GM23338 (cell line): ENCODE measurements at regions not wholly inside any gene's neighbourhood (a gene's known extent, or its start where the extent isn't known, plus 50 kb on each side); places are given as distances from the start of the nearest gene placed in this dataset.

Source experiments
- ATAC-seq: fragments of 200-7000 bp; cut with Tn5 transposase; 3 replicates; pipeline ENCODE4 v1.9.1; 2020
- DNase-seq: peaks from one replicate; pipeline ENCODE4 v3.0.0-alpha.2; 2015; ENCODE audit warnings: low spot score
- H2AFZ ChIP-seq: fragments of 200-600 bp; sonication (generic); 2 replicates; pipeline ENCODE4 v1.8.0; 2016; ENCODE audit warnings: antibody characterized with exemption, mild to moderate bottlenecking, moderate library complexity
- H3F3A ChIP-seq: fragments of 200-600 bp; sonication (generic); replicated peaks from 2 replicates; pipeline ENCODE4 v1.8.0; 2017; ENCODE audit warnings: antibody characterized with exemption, mixed run types, low read depth
- H3K27ac ChIP-seq: fragments of 200-600 bp; sonication (generic); 2 replicates; pipeline ENCODE4 v1.6.1; 2016; ENCODE audit warnings: low read depth
- H3K27me3 ChIP-seq: fragments of 200-600 bp; sonication (generic); 2 replicates; pipeline ENCODE4 v1.8.0; 2016; ENCODE audit warnings: mild to moderate bottlenecking, mixed run types, moderate library complexity; ENCODE audit not compliant: insufficient read depth
- H3K36me3 ChIP-seq: fragments of 200-600 bp; sonication (generic); 2 replicates; pipeline ENCODE4 v1.8.0; 2016; ENCODE audit warnings: mild to moderate bottlenecking; ENCODE audit not compliant: insufficient read depth
- H3K4me1 ChIP-seq: fragments of 200-600 bp; sonication (generic); 2 replicates; pipeline ENCODE4 v1.8.0; 2016; ENCODE audit warnings: mild to moderate bottlenecking, moderate library complexity; ENCODE audit not compliant: insufficient read depth
- H3K4me2 ChIP-seq: fragments of 200-600 bp; sonication (generic); 2 replicates; pipeline ENCODE4 v1.7.1; 2017; ENCODE audit warnings: mixed run types
- H3K4me3 ChIP-seq: fragments of 200-600 bp; sonication (generic); 2 replicates; pipeline ENCODE4 v1.6.1; 2016; ENCODE audit warnings: mixed run types
- H3K79me2 ChIP-seq: fragments of 200-600 bp; sonication (generic); replicated peaks from 2 replicates; pipeline ENCODE4 v1.8.0; 2017; ENCODE audit warnings: mild to moderate bottlenecking; ENCODE audit not compliant: insufficient read depth
- H3K9me2 ChIP-seq: fragments of 200-600 bp; sonication (generic); 2 replicates; pipeline ENCODE4 v1.8.0; 2017; ENCODE audit not compliant: insufficient read depth
- H4K20me1 ChIP-seq: fragments of 200-600 bp; sonication (generic); replicated peaks from 2 replicates; pipeline ENCODE4 v1.8.0; 2017; ENCODE audit warnings: mild to moderate bottlenecking; ENCODE audit not compliant: insufficient read depth
- H3K27ac Mint-ChIP-seq: 2 replicates; pipeline ENCODE4 v1.8.0; 2020; ENCODE audit warnings: inconsistent platforms, mild to moderate bottlenecking, moderate library complexity, mixed read lengths
- H3K27me3 Mint-ChIP-seq: 3 replicates; pipeline ENCODE4 v1.8.0; 2022; ENCODE audit warnings: low read depth, mild to moderate bottlenecking, moderate library complexity, mixed read lengths, inconsistent platforms; ENCODE audit not compliant: insufficient read depth, poor library complexity
- H3K36me3 Mint-ChIP-seq: 3 replicates; pipeline ENCODE4 v1.8.0; 2021; ENCODE audit warnings: low read depth, mild to moderate bottlenecking, inconsistent platforms, moderate library complexity, mixed read lengths
- H3K4me1 Mint-ChIP-seq: 3 replicates; pipeline ENCODE4 v1.8.0; 2020; ENCODE audit warnings: mild to moderate bottlenecking, inconsistent platforms, mixed read lengths
- H3K4me3 Mint-ChIP-seq: 3 replicates; pipeline ENCODE4 v1.8.0; 2021; ENCODE audit warnings: moderate library complexity, mild to moderate bottlenecking, inconsistent platforms, mixed read lengths
- H3K9me3 Mint-ChIP-seq: 3 replicates; pipeline ENCODE4 v1.8.0; 2020; ENCODE audit warnings: moderate library complexity, mild to moderate bottlenecking, inconsistent platforms, mixed read lengths
- CREB1 ChIP-seq: fragments of 250-450 bp; sonication (Bioruptor Pico); IDR thresholded peaks from 2 replicates; pipeline ENCODE4 v1.5.0; 2020; ENCODE audit warnings: low read depth, mild to moderate bottlenecking, moderate library complexity
- CTCF ChIP-seq, 2 experiments: fragments of 200-600 bp in 1 of 2; sonication (generic) in 1 of 2; conservative IDR thresholded peaks; 2 replicates each; pipeline versions ENCODE4 v1.5.1 to v1.6.1; 2016 to 2017; ENCODE audit warnings: antibody characterized with exemption in 2 of 2, low read depth in 2 of 2, mild to moderate bottlenecking in 2 of 2, moderate library complexity in 1 of 2
- EZH2 ChIP-seq: fragments of 200-600 bp; sonication (generic); IDR thresholded peaks from one replicate; pipeline ENCODE4 v1.8.0; 2017; ENCODE audit warnings: antibody characterized with exemption, mild to moderate bottlenecking, low read depth; ENCODE audit not compliant: unreplicated experiment
- EZH2phosphoT487 ChIP-seq: fragments of 200-600 bp; sonication (generic); IDR thresholded peaks from one replicate; pipeline ENCODE4 v1.8.1; 2018; ENCODE audit warnings: antibody characterized with exemption; ENCODE audit not compliant: unreplicated experiment
- JUNB ChIP-seq: IDR thresholded peaks from one replicate; pipeline ENCODE4 v1.6.1; 2016; ENCODE audit warnings: antibody characterized with exemption; ENCODE audit not compliant: unreplicated experiment
- NANOG ChIP-seq: IDR thresholded peaks from 2 replicates; pipeline ENCODE4 v1.6.1; 2016; ENCODE audit warnings: antibody characterized with exemption, borderline replicate concordance
- POLR2AphosphoS5 ChIP-seq: IDR thresholded peaks from 2 replicates; pipeline ENCODE4 v1.6.1; 2016; ENCODE audit warnings: antibody characterized with exemption, low read depth
- STAT1 ChIP-seq: IDR thresholded peaks from one replicate; pipeline ENCODE4 v1.6.1; 2016; ENCODE audit warnings: antibody characterized with exemption; ENCODE audit not compliant: unreplicated experiment
- ZNF114 ChIP-seq: fragments of 250-450 bp; sonication (Bioruptor Pico); IDR thresholded peaks from 2 replicates; pipeline ENCODE4 v1.5.0; 2020; ENCODE audit warnings: mild to moderate bottlenecking, moderate library complexity
- ZNF331 ChIP-seq: fragments of 250-450 bp; sonication (Bioruptor Pico); IDR thresholded peaks from 2 replicates; pipeline ENCODE4 v1.5.0; 2020; ENCODE audit warnings: low read depth, mild to moderate bottlenecking, moderate library complexity
- TF ChIP-seq, protein P1 (sequence below): IDR thresholded peaks from 2 replicates; pipeline ENCODE4 v1.6.1; 2016; ENCODE audit warnings: antibody characterized with exemption

DNA sequence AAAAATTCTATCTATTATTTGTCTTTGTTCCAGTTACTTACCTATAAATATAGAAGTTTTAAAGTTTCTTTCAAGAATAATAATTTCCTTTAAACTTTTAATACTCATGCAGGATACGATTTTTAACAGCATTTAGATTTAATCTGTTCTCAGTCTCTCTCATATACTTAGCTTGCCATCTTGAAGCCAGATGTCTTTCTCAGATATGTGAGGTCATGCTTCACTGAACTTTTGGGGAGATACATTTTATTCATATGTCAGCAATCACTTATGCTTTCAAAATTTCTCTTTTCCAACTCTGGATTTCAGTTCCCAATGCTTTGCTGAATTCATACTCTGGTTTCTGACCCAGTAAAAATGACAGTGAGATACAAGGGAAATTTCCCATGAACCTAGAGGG lies 66.5 kb upstream of the CCDC178 start:
- Histone ChIP-seq H4K20me1 (no peaks in the 10 kb centered on the region), H3K4me1 (no peaks in the 10 kb centered on the region), H3K27ac (no peak overlapping the region), H3K36me3 (no peaks in the 10 kb centered on the region), H2AFZ (no peak overlapping the region), H3K79me2 (no peaks in the 10 kb centered on the region), H3K9me2 (peaks cover 2% of the 10 kb centered on the region; the same call in 1 of the 2 replicates), H3K27me3 (no peaks in the 10 kb centered on the region), H3K4me2 (no peak overlapping the region), H3F3A (no peaks in the 10 kb centered on the region), H3K4me3 (no peak overlapping the region)
- Mint-ChIP-seq H3K36me3 (no peaks in the 10 kb centered on the region; the same call in 2 of the 3 replicates), H3K9me3 (no peaks in the 10 kb centered on the region), H3K27me3 (peaks cover under 1% of the 10 kb centered on the region), H3K4me3 (no peak overlapping the region), H3K27ac (no peak overlapping the region), H3K4me1 (no peaks in the 10 kb centered on the region)
- ATAC-seq = no peak
- no peak for DNase-seq
- TF ChIP-seq CREB1 (CRISPR knock-in tag) (no peak), POLR2AphosphoS5 (no peak), EZH2phosphoT487 (no peak), ZNF331 (CRISPR knock-in tag) (no peak)
- TF ChIP-seq, protein P1, sequence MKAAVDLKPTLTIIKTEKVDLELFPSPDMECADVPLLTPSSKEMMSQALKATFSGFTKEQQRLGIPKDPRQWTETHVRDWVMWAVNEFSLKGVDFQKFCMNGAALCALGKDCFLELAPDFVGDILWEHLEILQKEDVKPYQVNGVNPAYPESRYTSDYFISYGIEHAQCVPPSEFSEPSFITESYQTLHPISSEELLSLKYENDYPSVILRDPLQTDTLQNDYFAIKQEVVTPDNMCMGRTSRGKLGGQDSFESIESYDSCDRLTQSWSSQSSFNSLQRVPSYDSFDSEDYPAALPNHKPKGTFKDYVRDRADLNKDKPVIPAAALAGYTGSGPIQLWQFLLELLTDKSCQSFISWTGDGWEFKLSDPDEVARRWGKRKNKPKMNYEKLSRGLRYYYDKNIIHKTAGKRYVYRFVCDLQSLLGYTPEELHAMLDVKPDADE = no peak

DNA sequence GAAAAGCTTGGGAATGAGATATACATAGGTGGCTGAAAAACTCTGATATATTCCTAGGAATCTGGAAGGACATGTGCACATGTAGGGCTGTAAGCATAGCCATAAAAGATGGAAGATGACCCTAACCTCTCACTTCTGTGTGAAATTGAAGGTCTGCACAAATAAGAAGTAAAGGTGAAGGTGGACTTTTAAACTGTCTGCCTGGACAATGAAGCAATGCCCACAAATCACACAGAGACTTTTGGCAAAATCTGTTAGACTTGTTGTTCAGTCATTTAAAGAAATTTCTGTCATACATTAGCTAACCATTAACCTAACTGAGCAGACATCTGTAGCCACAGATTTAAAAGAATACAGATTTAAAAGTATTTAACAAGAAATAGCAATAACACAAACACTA lies 65.3 kb upstream of the CCDC178 start:
- no peaks in the 10 kb centered on the region for H3K36me3 ChIP-seq
- Mint-ChIP-seq H3K9me3 (no peaks in the 10 kb centered on the region), H3K27ac (no peak overlapping the region), H3K4me3 (no peak overlapping the region), H3K27me3 (no peaks in the 10 kb centered on the region), H3K36me3 (no peaks in the 10 kb centered on the region), H3K4me1 (no peaks in the 10 kb centered on the region)
- H3K79me2 ChIP-seq = no peaks in the 10 kb centered on the region
- no peaks in the 10 kb centered on the region for H3K4me1 ChIP-seq
- no peak overlapping the region for H3K4me2 ChIP-seq
- no peaks in the 10 kb centered on the region for H3K27me3 ChIP-seq
- H3K9me2 ChIP-seq = peaks cover 2% of the 10 kb centered on the region; the same call in 1 of the 2 replicates
- H3K27ac ChIP-seq = no peak overlapping the region
- H2AFZ ChIP-seq = no peak overlapping the region
- no peaks in the 10 kb centered on the region for H4K20me1 ChIP-seq
- TF ChIP-seq CREB1 (CRISPR knock-in tag) (no peak), EZH2 (no peak)
- TF ChIP-seq, protein P1 = no peak
- no peak for ATAC-seq
- no peak for DNase-seq
- no peaks in the 10 kb centered on the region for H3F3A ChIP-seq
- H3K4me3 ChIP-seq = no peak overlapping the region

DNA sequence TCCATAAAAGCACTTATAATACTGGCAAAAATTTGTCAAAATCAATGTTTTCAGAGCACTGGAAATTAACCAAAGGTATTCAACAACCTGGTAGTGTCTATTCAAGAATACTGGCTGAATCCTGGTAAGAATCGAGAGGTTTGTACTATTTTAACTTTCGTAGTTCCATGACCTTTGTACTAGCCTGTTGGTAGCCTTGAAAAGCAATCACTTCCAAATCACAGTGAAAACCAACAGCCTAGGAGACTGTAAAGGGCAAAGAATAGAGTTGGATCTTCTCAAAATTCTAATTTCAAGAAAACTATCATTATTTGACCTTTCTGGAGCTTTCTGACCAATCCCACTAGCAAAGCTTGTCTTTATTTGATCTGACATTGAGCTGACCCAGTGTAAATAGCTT lies 64.8 kb upstream of the CCDC178 start:
- Mint-ChIP-seq H3K9me3 (no peaks in the 10 kb centered on the region), H3K27me3 (no peaks in the 10 kb centered on the region), H3K36me3 (no peaks in the 10 kb centered on the region), H3K4me1 (no peaks in the 10 kb centered on the region), H3K27ac (no peak overlapping the region), H3K4me3 (no peak overlapping the region)
- no peaks in the 10 kb centered on the region for H3K79me2 ChIP-seq
- H3K27ac ChIP-seq = no peak overlapping the region
- no peak overlapping the region for H3K4me3 ChIP-seq
- H3K4me1 ChIP-seq = no peaks in the 10 kb centered on the region
- H3K9me2 ChIP-seq = peaks cover 2% of the 10 kb centered on the region; the same call in 1 of the 2 replicates
- no peaks in the 10 kb centered on the region for H3K27me3 ChIP-seq
- ATAC-seq = no peak
- DNase-seq = no peak
- no peaks in the 10 kb centered on the region for H3F3A ChIP-seq
- no peak overlapping the region for H3K4me2 ChIP-seq
- H2AFZ ChIP-seq = no peak overlapping the region
- H3K36me3 ChIP-seq = no peaks in the 10 kb centered on the region
- H4K20me1 ChIP-seq = no peaks in the 10 kb centered on the region
- no peak for TF ChIP-seq STAT1
- no peak for TF ChIP-seq EZH2phosphoT487
- TF ChIP-seq POLR2AphosphoS5 = no peak
- no peak for TF ChIP-seq ZNF114
- TF ChIP-seq NANOG = no peak
- no peak for TF ChIP-seq CREB1 (CRISPR knock-in tag)
- TF ChIP-seq JUNB = no peak
- TF ChIP-seq CTCF (conservative IDR thresholded peaks at IDR 0.05; ENCODE audit: low read depth in 2 of 2) = no peak
- TF ChIP-seq, protein P1 = no peak
